Endodermal cell (in vitro differentiated cells): ENCODE measurements at regions not wholly inside any gene's neighbourhood (a gene's known extent, or its start where the extent isn't known, plus 50 kb on each side); places are given as distances from the start of the nearest gene placed in this dataset.

ENCODE experiments used
- DNase-seq: peaks from one replicate; pipeline ENCODE4 v3.0.0-alpha.2; 2017
- H3K27ac ChIP-seq: 2 replicates; pipeline ENCODE4 v1.5.1; 2013; ENCODE audit warnings: mild to moderate bottlenecking, low read depth, low read length, moderate library complexity
- H3K27me3 ChIP-seq: 2 replicates; pipeline ENCODE4 v1.6.1; 2013; ENCODE audit warnings: mild to moderate bottlenecking, low read length, moderate library complexity; ENCODE audit not compliant: insufficient read depth, control insufficient read depth, poor library complexity, severe bottlenecking
- H3K36me3 ChIP-seq: 2 replicates; pipeline ENCODE4 v1.7.0; 2013; ENCODE audit warnings: mild to moderate bottlenecking, low read length, moderate library complexity; ENCODE audit not compliant: control insufficient read depth, insufficient read depth
- H3K4me1 ChIP-seq: one replicate; pipeline ENCODE4 v1.7.0; 2013; ENCODE audit warnings: low read length; ENCODE audit not compliant: control insufficient read depth, insufficient read depth
- H3K4me3 ChIP-seq: 2 replicates; pipeline ENCODE4 v1.5.1; 2013; ENCODE audit warnings: mild to moderate bottlenecking, low read length, moderate library complexity
- H3K9ac ChIP-seq: 2 replicates; pipeline ENCODE4 v1.6.1; 2013; ENCODE audit warnings: mild to moderate bottlenecking, low read length, moderate library complexity; ENCODE audit not compliant: poor library complexity, severe bottlenecking; ENCODE audit errors: extremely low read depth
- H3K9me3 ChIP-seq: 2 replicates; pipeline ENCODE4 v1.6.1; 2013; ENCODE audit warnings: mild to moderate bottlenecking, low read length, moderate library complexity; ENCODE audit not compliant: control insufficient read depth
- H3K27ac Mint-ChIP-seq: 2 replicates; pipeline ENCODE4 v1.8.0; 2020; ENCODE audit warnings: mixed read lengths
- H3K27me3 Mint-ChIP-seq: 2 replicates; pipeline ENCODE4 v1.8.0; 2021; ENCODE audit warnings: mild to moderate bottlenecking, mixed read lengths; ENCODE audit not compliant: insufficient read depth
- H3K36me3 Mint-ChIP-seq: 2 replicates; pipeline ENCODE4 v1.8.0; 2020; ENCODE audit warnings: low read depth, mixed read lengths
- H3K4me1 Mint-ChIP-seq: 2 replicates; pipeline ENCODE4 v1.8.0; 2020; ENCODE audit warnings: mixed read lengths
- H3K4me3 Mint-ChIP-seq: 2 replicates; pipeline ENCODE4 v1.8.0; 2020; ENCODE audit warnings: mild to moderate bottlenecking, moderate library complexity, mixed read lengths
- H3K9me3 Mint-ChIP-seq: 2 replicates; pipeline ENCODE4 v1.8.0; 2020; ENCODE audit warnings: mild to moderate bottlenecking, mixed read lengths
- CTCF ChIP-seq: fragments of 200-600 bp; sonication (generic); conservative IDR thresholded peaks from 2 replicates; pipeline ENCODE4 v1.5.0; 2021; ENCODE audit warnings: antibody characterized with exemption, mild to moderate bottlenecking
- WGBS, 2 experiments: methylation state at CpG; one replicate each; pipeline versions ENCODE4 v1.1.5 to v1.1.7; 2013; ENCODE audit warnings: missing lambda C conversion rate in 2 of 2, mixed read lengths in 1 of 2; ENCODE audit not compliant: insufficient coverage in 1 of 2, insufficient read length in 1 of 2; 5-methylcytosine and 5-hydroxymethylcytosine counted together

GRCh38 chr22:25390297-25391240 is 171.1 kb downstream of the CRYBB2 start:
- TF ChIP-seq CTCF: no peak
- H3K4me1 Mint-ChIP-seq: peaks cover 19% of the 10 kb centered on the region
- H3K36me3 Mint-ChIP-seq: no peaks in the 10 kb centered on the region
- H3K27me3 Mint-ChIP-seq: no peaks in the 10 kb centered on the region
- 91 to 92% methylated on average over 14 to 20 of the region's 20 CpGs for WGBS, 2 experiments
- Histone ChIP-seq H3K27me3 (no peaks in the 10 kb centered on the region), H3K9ac (no peak overlapping the region), H3K9me3 (no peaks in the 10 kb centered on the region), H3K36me3 (no peaks in the 10 kb centered on the region), H3K27ac (no peak overlapping the region), H3K4me3 (no peak overlapping the region), H3K4me1 (no peaks in the 10 kb centered on the region)
- no peak overlapping the region for H3K27ac Mint-ChIP-seq
- DNase-seq: no peak
- no peaks in the 10 kb centered on the region for H3K9me3 Mint-ChIP-seq
- no peak overlapping the region for H3K4me3 Mint-ChIP-seq

GRCh38 chr22:25392584-25392983 is 171.9 kb upstream of the GRK3 start:
- no peak for DNase-seq
- Mint-ChIP-seq H3K4me3 (no peak overlapping the region), H3K9me3 (no peaks in the 10 kb centered on the region), H3K27ac (no peak overlapping the region), H3K4me1 (peaks cover 10% of the 10 kb centered on the region), H3K27me3 (no peaks in the 10 kb centered on the region), H3K36me3 (no peaks in the 10 kb centered on the region)
- 86 to 91% methylated on average over 4 to 8 of the region's 8 CpGs for WGBS, 2 experiments
- H3K9me3 ChIP-seq: no peaks in the 10 kb centered on the region
- TF ChIP-seq CTCF: no peak
- H3K9ac ChIP-seq: no peak overlapping the region
- no peaks in the 10 kb centered on the region for H3K27me3 ChIP-seq
- H3K36me3 ChIP-seq: no peaks in the 10 kb centered on the region
- no peak overlapping the region for H3K4me3 ChIP-seq
- no peak overlapping the region for H3K27ac ChIP-seq
- no peaks in the 10 kb centered on the region for H3K4me1 ChIP-seq

GRCh38 chr22:25393121-25393805 is 171.2 kb upstream of the GRK3 start:
- H3K4me1 ChIP-seq: no peaks in the 10 kb centered on the region
- no peak for TF ChIP-seq CTCF
- no peaks in the 10 kb centered on the region for H3K36me3 ChIP-seq
- no peaks in the 10 kb centered on the region for H3K27me3 ChIP-seq
- Mint-ChIP-seq H3K9me3 (no peaks in the 10 kb centered on the region), H3K27ac (no peak overlapping the region), H3K27me3 (no peaks in the 10 kb centered on the region), H3K36me3 (no peaks in the 10 kb centered on the region), H3K4me1 (peaks cover 8% of the 10 kb centered on the region), H3K4me3 (no peak overlapping the region)
- no peak overlapping the region for H3K9ac ChIP-seq
- H3K9me3 ChIP-seq: no peaks in the 10 kb centered on the region
- 93 to 94% methylated on average over 14 to 15 of the region's 15 CpGs for WGBS, 2 experiments
- H3K27ac ChIP-seq: no peak overlapping the region
- no peak for DNase-seq
- H3K4me3 ChIP-seq: no peak overlapping the region
